ENCODE measurements at regions not wholly inside any gene's neighbourhood (a gene's known extent, or its start where the extent isn't known, plus 50 kb on each side); places are given as distances from the start of the nearest gene placed in this dataset.

DNA sequence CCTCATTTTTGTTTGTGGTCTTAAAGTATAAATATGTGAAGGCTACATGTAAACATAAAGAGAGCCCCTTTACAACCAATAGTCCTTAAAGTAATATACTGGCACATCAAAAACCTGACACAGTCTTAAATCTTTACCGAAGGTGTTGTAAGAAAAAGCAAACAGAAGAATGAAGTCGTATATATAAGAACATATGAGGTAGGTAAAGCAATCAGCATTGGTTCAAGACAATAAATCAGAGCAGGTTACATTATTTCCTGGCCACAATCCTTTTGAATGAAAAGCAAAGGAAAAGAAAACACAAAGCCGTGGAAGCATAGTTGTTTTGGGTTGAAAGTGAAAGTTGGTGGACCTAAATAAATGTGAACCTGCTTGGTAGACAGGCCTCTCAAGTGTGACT, 183.7 kb upstream of the STXBP6 start:
- H3K27me3 ChIP-seq (ENCODE audit: insufficient read depth, low read length): no peaks in the 10 kb centered on the region
- Mint-ChIP-seq H3K36me3 (ENCODE audit: low read depth, unreplicated experiment) (no peaks in the 10 kb centered on the region), H3K4me3 (ENCODE audit: unreplicated experiment) (no peak overlapping the region), H3K9me3 (ENCODE audit: unreplicated experiment) (peaks cover 3% of the 10 kb centered on the region), H3K27ac (ENCODE audit: unreplicated experiment) (no peak overlapping the region), H3K27me3 (ENCODE audit: low read depth, unreplicated experiment) (peaks cover 11% of the 10 kb centered on the region), H3K4me1 (ENCODE audit: low read depth, unreplicated experiment) (peaks cover 3% of the 10 kb centered on the region)
- no peaks in the 10 kb centered on the region for H3K4me1 ChIP-seq (ENCODE audit: insufficient read depth, low read length)
- no peak for DNase-seq (ENCODE audit: low read depth)
- H4K20me1 ChIP-seq (ENCODE audit: insufficient read depth, low read length): no peaks in the 10 kb centered on the region
- FAIRE-seq: no peak
- H3K4me3 ChIP-seq (ENCODE audit: insufficient read depth, low read depth, low read length): no peak overlapping the region
- H3K36me3 ChIP-seq (ENCODE audit: insufficient read depth, low read length): no peaks in the 10 kb centered on the region
- H3K9ac ChIP-seq (ENCODE audit: low read length): no peak overlapping the region
- H2AFZ ChIP-seq (ENCODE audit: low read depth, low read length): no peak overlapping the region
- TF ChIP-seq, protein P1, sequence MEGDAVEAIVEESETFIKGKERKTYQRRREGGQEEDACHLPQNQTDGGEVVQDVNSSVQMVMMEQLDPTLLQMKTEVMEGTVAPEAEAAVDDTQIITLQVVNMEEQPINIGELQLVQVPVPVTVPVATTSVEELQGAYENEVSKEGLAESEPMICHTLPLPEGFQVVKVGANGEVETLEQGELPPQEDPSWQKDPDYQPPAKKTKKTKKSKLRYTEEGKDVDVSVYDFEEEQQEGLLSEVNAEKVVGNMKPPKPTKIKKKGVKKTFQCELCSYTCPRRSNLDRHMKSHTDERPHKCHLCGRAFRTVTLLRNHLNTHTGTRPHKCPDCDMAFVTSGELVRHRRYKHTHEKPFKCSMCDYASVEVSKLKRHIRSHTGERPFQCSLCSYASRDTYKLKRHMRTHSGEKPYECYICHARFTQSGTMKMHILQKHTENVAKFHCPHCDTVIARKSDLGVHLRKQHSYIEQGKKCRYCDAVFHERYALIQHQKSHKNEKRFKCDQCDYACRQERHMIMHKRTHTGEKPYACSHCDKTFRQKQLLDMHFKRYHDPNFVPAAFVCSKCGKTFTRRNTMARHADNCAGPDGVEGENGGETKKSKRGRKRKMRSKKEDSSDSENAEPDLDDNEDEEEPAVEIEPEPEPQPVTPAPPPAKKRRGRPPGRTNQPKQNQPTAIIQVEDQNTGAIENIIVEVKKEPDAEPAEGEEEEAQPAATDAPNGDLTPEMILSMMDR (IDR thresholded peaks at IDR 0.05; ENCODE audit: insufficient read depth, low read depth, low read length): no peak
- no peak for TF ChIP-seq EZH2 (IDR thresholded peaks at IDR 0.05; ENCODE audit: insufficient read depth, low read length)
- H3K79me2 ChIP-seq (ENCODE audit: insufficient read depth, low read length): no peaks in the 10 kb centered on the region
- H3K27ac ChIP-seq (ENCODE audit: low read depth, low read length): no peak overlapping the region
- H3K9me3 ChIP-seq (ENCODE audit: insufficient read depth, low read depth, low read length): no peaks in the 10 kb centered on the region
- no peak overlapping the region for H3K4me2 ChIP-seq (ENCODE audit: low read length)

DNA sequence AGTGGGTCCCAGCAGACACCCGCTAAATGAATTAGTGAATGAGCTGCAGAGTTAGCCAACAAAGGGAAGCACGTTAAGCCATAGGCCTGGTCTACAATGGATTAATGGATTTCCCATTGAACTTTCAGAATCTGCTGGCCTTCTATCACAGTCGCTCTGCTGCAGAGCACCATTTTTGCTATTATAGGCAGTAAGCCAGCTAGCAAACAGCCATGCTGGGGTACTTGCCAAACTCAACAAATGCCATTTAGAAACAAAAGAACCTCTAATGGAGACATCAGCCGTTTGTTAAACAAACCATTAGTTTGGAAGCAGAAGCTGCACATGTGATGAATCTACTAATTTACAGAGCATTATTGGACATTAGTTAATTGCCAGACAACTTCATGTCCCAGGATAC, 181.1 kb upstream of the STXBP6 start:
- Mint-ChIP-seq H3K9me3 (ENCODE audit: unreplicated experiment) (peaks cover 5% of the 10 kb centered on the region), H3K36me3 (ENCODE audit: low read depth, unreplicated experiment) (no peaks in the 10 kb centered on the region), H3K27ac (ENCODE audit: unreplicated experiment) (no peak overlapping the region), H3K27me3 (ENCODE audit: low read depth, unreplicated experiment) (peaks cover 8% of the 10 kb centered on the region), H3K4me3 (ENCODE audit: unreplicated experiment) (no peak overlapping the region), H3K4me1 (ENCODE audit: low read depth, unreplicated experiment) (no peaks in the 10 kb centered on the region)
- FAIRE-seq (no peak), DNase-seq (ENCODE audit: low read depth) (no peak)
- no peaks in the 10 kb centered on the region for H3K36me3 ChIP-seq (ENCODE audit: insufficient read depth, low read length)
- no peaks in the 10 kb centered on the region for H4K20me1 ChIP-seq (ENCODE audit: insufficient read depth, low read length)
- H3K4me2 ChIP-seq (ENCODE audit: low read length): no peak overlapping the region
- no peak overlapping the region for H3K9ac ChIP-seq (ENCODE audit: low read length)
- H3K9me3 ChIP-seq (ENCODE audit: insufficient read depth, low read depth, low read length): no peaks in the 10 kb centered on the region
- TF ChIP-seq, protein P1 (IDR thresholded peaks at IDR 0.05; ENCODE audit: insufficient read depth, low read depth, low read length): no peak
- no peak for TF ChIP-seq EZH2 (IDR thresholded peaks at IDR 0.05; ENCODE audit: insufficient read depth, low read length)
- H3K4me3 ChIP-seq (ENCODE audit: insufficient read depth, low read depth, low read length): no peak overlapping the region
- no peak overlapping the region for H3K27ac ChIP-seq (ENCODE audit: low read depth, low read length)
- no peaks in the 10 kb centered on the region for H3K4me1 ChIP-seq (ENCODE audit: insufficient read depth, low read length)
- no peaks in the 10 kb centered on the region for H3K27me3 ChIP-seq (ENCODE audit: insufficient read depth, low read length)
- H3K79me2 ChIP-seq (ENCODE audit: insufficient read depth, low read length): no peaks in the 10 kb centered on the region
- no peak overlapping the region for H2AFZ ChIP-seq (ENCODE audit: low read depth, low read length)

DNA sequence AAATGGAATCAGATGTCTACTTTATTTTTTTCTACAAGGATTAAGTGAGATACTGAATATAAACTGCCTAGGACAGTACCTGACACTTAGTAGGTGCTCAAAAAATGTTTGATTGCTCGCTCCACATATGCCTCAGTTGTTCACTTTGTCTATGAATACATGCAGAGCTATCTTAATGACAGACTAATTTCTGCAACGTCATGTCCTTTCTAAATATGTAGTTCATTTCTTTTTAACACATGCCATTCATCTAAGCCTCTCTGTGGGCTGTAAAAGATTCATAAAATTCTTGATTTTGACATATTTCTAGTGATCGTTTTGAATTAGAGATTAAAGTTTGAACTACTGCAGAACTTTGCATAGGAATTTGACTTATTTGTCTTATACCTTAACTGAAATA, 176.3 kb upstream of the STXBP6 start:
- no peaks in the 10 kb centered on the region for H3K4me1 Mint-ChIP-seq (ENCODE audit: low read depth, unreplicated experiment)
- Histone ChIP-seq H2AFZ (ENCODE audit: low read depth, low read length) (no peak overlapping the region), H3K9ac (ENCODE audit: low read length) (no peak overlapping the region), H3K9me3 (ENCODE audit: insufficient read depth, low read depth, low read length) (no peaks in the 10 kb centered on the region), H3K27me3 (ENCODE audit: insufficient read depth, low read length) (no peaks in the 10 kb centered on the region), H4K20me1 (ENCODE audit: insufficient read depth, low read length) (no peaks in the 10 kb centered on the region), H3K36me3 (ENCODE audit: insufficient read depth, low read length) (no peaks in the 10 kb centered on the region), H3K4me2 (ENCODE audit: low read length) (no peak overlapping the region), H3K4me1 (ENCODE audit: insufficient read depth, low read length) (no peaks in the 10 kb centered on the region), H3K4me3 (ENCODE audit: insufficient read depth, low read depth, low read length) (no peak overlapping the region), H3K79me2 (ENCODE audit: insufficient read depth, low read length) (no peaks in the 10 kb centered on the region), H3K27ac (ENCODE audit: low read depth, low read length) (no peak overlapping the region)
- TF ChIP-seq, protein P1 (IDR thresholded peaks at IDR 0.05; ENCODE audit: insufficient read depth, low read depth, low read length): no peak
- TF ChIP-seq EZH2 (IDR thresholded peaks at IDR 0.05; ENCODE audit: insufficient read depth, low read length): no peak
- FAIRE-seq: no peak
- DNase-seq (ENCODE audit: low read depth): no peak
- H3K36me3 Mint-ChIP-seq (ENCODE audit: low read depth, unreplicated experiment): no peaks in the 10 kb centered on the region
- H3K4me3 Mint-ChIP-seq (ENCODE audit: unreplicated experiment): no peak overlapping the region
- H3K9me3 Mint-ChIP-seq (ENCODE audit: unreplicated experiment): peaks cover 2% of the 10 kb centered on the region
- H3K27me3 Mint-ChIP-seq (ENCODE audit: low read depth, unreplicated experiment): no peaks in the 10 kb centered on the region
- no peak overlapping the region for H3K27ac Mint-ChIP-seq (ENCODE audit: unreplicated experiment)

Data from astrocyte (in vitro differentiated cells and primary cell).